Caco-2 (cell line): ENCODE measurements at regions not wholly inside any gene's neighbourhood (a gene's known extent, or its start where the extent isn't known, plus 50 kb on each side); places are given as distances from the start of the nearest gene placed in this dataset.

Source experiments
- BruUV-seq: library from RNA; stranded (reverse); fragments of 400-500 nt; replicated peaks from 2 replicates; lab custom pipeline; 2021; lab: Mats Ljungman, UMichigan
- CTCF ChIA-PET: fragments of 300-600 bp; sonication (Branson Sonifier 250); formaldehyde crosslinking; loops from one replicate; lab custom pipeline; 2022; ENCODE audit warnings: antibody characterized with exemption; lab: Charles Lee
- POLR2A ChIA-PET: fragments of 300-600 bp; sonication (Branson Sonifier 250); formaldehyde crosslinking; loops from one replicate; lab custom pipeline; 2022; ENCODE audit warnings: antibody characterized with exemption; lab: Charles Lee
- DNase-seq, 2 experiments: peaks; one replicate each; pipeline versions ENCODE4 v3.0.0 to v3.0.0-alpha.2; 2020 to 2022
- H3K27me3 ChIP-seq: replicated peaks from 2 replicates; pipeline ENCODE4 v1.6.0; 2011; ENCODE audit warnings: low read length; ENCODE audit not compliant: control insufficient read depth, insufficient read depth
- H3K36me3 ChIP-seq: 2 replicates; pipeline ENCODE4 v1.5.1; 2011; ENCODE audit warnings: low read length; ENCODE audit not compliant: control insufficient read depth, insufficient read depth
- H3K4me1 ChIP-seq: fragments of 250-450 bp; sonication (Bioruptor Pico); 2 replicates; pipeline ENCODE4 v1.5.1; 2020; ENCODE audit warnings: mild to moderate bottlenecking
- H3K4me3 ChIP-seq: 2 replicates; pipeline ENCODE4 v1.5.1; 2011; ENCODE audit warnings: low read depth, mild to moderate bottlenecking, control low read depth, low read length
- H3K9me3 ChIP-seq: fragments of 250-450 bp; sonication (Bioruptor Pico); 2 replicates; pipeline ENCODE4 v1.5.1; 2020; ENCODE audit warnings: mild to moderate bottlenecking, moderate library complexity
- H3K27ac Mint-ChIP-seq: one replicate; pipeline ENCODE4 v1.8.0; 2022; ENCODE audit warnings: mixed read lengths; ENCODE audit not compliant: unreplicated experiment
- H3K27me3 Mint-ChIP-seq: one replicate; pipeline ENCODE4 v1.8.0; 2022; ENCODE audit warnings: mixed read lengths; ENCODE audit not compliant: insufficient read depth, unreplicated experiment
- H3K36me3 Mint-ChIP-seq: one replicate; pipeline ENCODE4 v1.8.0; 2022; ENCODE audit warnings: mild to moderate bottlenecking, mixed read lengths; ENCODE audit not compliant: insufficient read depth, unreplicated experiment
- H3K4me1 Mint-ChIP-seq: one replicate; pipeline ENCODE4 v1.8.0; 2022; ENCODE audit warnings: low read depth, mixed read lengths; ENCODE audit not compliant: unreplicated experiment
- H3K4me3 Mint-ChIP-seq: one replicate; pipeline ENCODE4 v1.8.0; 2022; ENCODE audit warnings: mild to moderate bottlenecking, moderate library complexity, mixed read lengths; ENCODE audit not compliant: unreplicated experiment
- H3K9me3 Mint-ChIP-seq: one replicate; pipeline ENCODE4 v1.8.0; 2022; ENCODE audit warnings: mixed read lengths; ENCODE audit not compliant: unreplicated experiment
- intact Hi-C: fragments of 100-400 bp; cut with micrococcal nuclease; formaldehyde crosslinking; loops from one replicate; pipeline ENCODE4 v1.10.0; 2022; ENCODE audit not compliant: unreplicated experiment
- TF ChIP-seq, protein P1 (sequence below), 2 experiments: fragments of 200-600 bp in 1 of 2; IDR thresholded peaks; 1 replicate in 1 of 2; 2 replicates in 1 of 2; pipeline versions ENCODE4 v1.5.1 to v1.8.0; 2011 to 2022; ENCODE audit warnings: antibody characterized with exemption in 1 of 2, control low read depth in 1 of 2, inconsistent platforms in 1 of 2, low read depth in 1 of 2, low read length in 1 of 2, mild to moderate bottlenecking in 1 of 2, moderate library complexity in 1 of 2; ENCODE audit not compliant: insufficient read depth in 1 of 2, severe bottlenecking in 1 of 2, unreplicated experiment in 1 of 2

DNA sequence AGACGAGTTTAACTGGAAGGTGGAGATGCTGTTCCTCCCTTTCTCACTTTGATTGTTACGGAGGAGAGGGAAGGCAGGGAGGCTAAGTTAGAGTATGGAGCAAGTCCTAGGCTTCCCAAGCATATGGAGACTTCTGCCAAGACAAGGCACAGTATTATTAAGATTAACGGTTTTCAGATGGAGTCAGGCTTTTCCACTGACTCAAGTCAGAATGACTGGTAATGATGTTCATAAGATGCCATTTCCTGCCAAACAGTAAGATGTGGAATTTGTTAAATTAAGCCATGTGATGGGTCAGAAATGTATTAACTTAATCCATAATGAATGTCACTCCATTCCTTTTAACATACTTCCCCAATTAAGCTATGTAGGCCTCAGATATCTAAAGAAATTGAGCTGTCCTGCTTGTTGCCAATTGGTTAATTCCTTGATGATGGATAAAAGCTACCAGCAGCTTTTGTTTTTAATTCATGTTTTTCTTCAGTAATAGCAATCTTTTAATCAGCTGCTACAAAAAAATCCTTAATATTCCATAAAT lies 383.7 kb downstream of the ZNF521 start:
- Histone ChIP-seq H3K9me3 (no peaks in the 10 kb centered on the region), H3K36me3 (no peaks in the 10 kb centered on the region), H3K4me3 (no peak overlapping the region), H3K4me1 (no peaks in the 10 kb centered on the region), H3K27me3 (no peaks in the 10 kb centered on the region)
- Mint-ChIP-seq H3K36me3 (no peaks in the 10 kb centered on the region), H3K27me3 (no peaks in the 10 kb centered on the region), H3K9me3 (no peaks in the 10 kb centered on the region), H3K27ac (no peak overlapping the region), H3K4me1 (no peaks in the 10 kb centered on the region), H3K4me3 (no peak overlapping the region)
- intact Hi-C loops = no loop called here
- no TSS peak for BruUV-seq
- TF ChIP-seq, protein P1, sequence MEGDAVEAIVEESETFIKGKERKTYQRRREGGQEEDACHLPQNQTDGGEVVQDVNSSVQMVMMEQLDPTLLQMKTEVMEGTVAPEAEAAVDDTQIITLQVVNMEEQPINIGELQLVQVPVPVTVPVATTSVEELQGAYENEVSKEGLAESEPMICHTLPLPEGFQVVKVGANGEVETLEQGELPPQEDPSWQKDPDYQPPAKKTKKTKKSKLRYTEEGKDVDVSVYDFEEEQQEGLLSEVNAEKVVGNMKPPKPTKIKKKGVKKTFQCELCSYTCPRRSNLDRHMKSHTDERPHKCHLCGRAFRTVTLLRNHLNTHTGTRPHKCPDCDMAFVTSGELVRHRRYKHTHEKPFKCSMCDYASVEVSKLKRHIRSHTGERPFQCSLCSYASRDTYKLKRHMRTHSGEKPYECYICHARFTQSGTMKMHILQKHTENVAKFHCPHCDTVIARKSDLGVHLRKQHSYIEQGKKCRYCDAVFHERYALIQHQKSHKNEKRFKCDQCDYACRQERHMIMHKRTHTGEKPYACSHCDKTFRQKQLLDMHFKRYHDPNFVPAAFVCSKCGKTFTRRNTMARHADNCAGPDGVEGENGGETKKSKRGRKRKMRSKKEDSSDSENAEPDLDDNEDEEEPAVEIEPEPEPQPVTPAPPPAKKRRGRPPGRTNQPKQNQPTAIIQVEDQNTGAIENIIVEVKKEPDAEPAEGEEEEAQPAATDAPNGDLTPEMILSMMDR (IDR thresholded peaks at IDR 0.05; ENCODE audit: insufficient read depth in 1 of 2, low read depth in 1 of 2, low read length in 1 of 2, severe bottlenecking in 1 of 2, unreplicated experiment in 1 of 2) = no peak
- ChIA-PET CTCF (no interaction called here), POLR2A (no interaction called here)
- DNase-seq = no peak

DNA sequence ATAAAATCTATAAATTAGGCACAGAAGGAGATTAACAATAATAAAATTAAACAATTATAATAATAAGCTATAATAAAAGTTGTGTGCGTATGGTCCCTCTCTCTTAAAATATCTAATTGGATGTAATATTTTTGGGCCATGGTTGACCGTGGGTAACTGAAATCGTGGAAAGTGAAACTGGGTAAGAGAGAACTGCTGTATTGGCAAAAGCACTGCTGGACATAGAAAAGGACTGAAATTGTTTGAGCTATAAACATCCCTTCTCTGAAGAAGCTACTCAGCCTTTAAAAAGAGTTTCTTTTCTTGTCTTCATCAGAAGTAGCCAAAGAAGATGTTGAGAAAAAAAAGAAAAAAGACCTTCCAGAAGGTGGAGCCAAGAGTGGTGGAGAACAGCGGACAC lies 379.4 kb downstream of the ZNF521 start:
- POLR2A ChIA-PET = no interaction called here
- Mint-ChIP-seq H3K36me3 (no peaks in the 10 kb centered on the region), H3K27me3 (no peaks in the 10 kb centered on the region), H3K4me1 (no peaks in the 10 kb centered on the region), H3K9me3 (no peaks in the 10 kb centered on the region), H3K27ac (no peak overlapping the region), H3K4me3 (no peak overlapping the region)
- TF ChIP-seq, protein P1 (IDR thresholded peaks at IDR 0.05; ENCODE audit: insufficient read depth in 1 of 2, low read depth in 1 of 2, low read length in 1 of 2, severe bottlenecking in 1 of 2, unreplicated experiment in 1 of 2) = no peak
- CTCF ChIA-PET = no interaction called here
- no TSS peak for BruUV-seq
- Histone ChIP-seq H3K27me3 (no peaks in the 10 kb centered on the region), H3K9me3 (no peaks in the 10 kb centered on the region), H3K4me1 (no peaks in the 10 kb centered on the region), H3K36me3 (no peaks in the 10 kb centered on the region), H3K4me3 (no peak overlapping the region)
- no peak for DNase-seq
- intact Hi-C loops = no loop called here

DNA sequence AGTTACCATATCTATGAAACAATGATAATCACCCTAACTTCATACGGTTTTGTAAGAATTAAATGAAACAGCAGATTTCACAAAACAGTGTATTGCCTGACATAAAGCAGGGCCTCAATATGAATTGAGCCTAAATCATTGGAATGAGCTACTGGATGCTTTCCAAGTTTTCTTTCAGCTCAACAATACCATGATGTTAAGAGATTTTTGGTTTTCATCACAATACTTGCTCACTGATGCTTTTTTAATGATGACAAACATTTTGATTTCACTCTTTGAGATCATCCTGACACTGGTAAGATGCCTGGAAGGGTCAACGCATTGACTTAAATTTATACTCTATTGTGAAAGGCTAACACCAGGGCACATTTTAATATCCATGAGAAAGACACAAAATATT lies 377.5 kb downstream of the ZNF521 start:
- no peak overlapping the region for H3K27ac Mint-ChIP-seq
- no TSS peak for BruUV-seq
- POLR2A ChIA-PET = no interaction called here

More for the DNA sequence above, 377.5 kb downstream of the ZNF521 start:
- DNase-seq = no peak
- H3K9me3 ChIP-seq = no peaks in the 10 kb centered on the region
- H3K36me3 Mint-ChIP-seq = no peaks in the 10 kb centered on the region
- TF ChIP-seq, protein P1 (IDR thresholded peaks at IDR 0.05; ENCODE audit: insufficient read depth in 1 of 2, low read depth in 1 of 2, low read length in 1 of 2, severe bottlenecking in 1 of 2, unreplicated experiment in 1 of 2) = no peak
- no peaks in the 10 kb centered on the region for H3K27me3 ChIP-seq
- no peak overlapping the region for H3K4me3 ChIP-seq
- no peaks in the 10 kb centered on the region for H3K36me3 ChIP-seq
- H3K27me3 Mint-ChIP-seq = no peaks in the 10 kb centered on the region
- intact Hi-C loops = no loop called here
- no peaks in the 10 kb centered on the region for H3K9me3 Mint-ChIP-seq
- no peak overlapping the region for H3K4me3 Mint-ChIP-seq
- H3K4me1 ChIP-seq = no peaks in the 10 kb centered on the region
- CTCF ChIA-PET = no interaction called here
- H3K4me1 Mint-ChIP-seq = no peaks in the 10 kb centered on the region
